SK-N-SH (cell line): ENCODE measurements at regions not wholly inside any gene's neighbourhood (a gene's known extent, or its start where the extent isn't known, plus 50 kb on each side); places are given as distances from the start of the nearest gene placed in this dataset.

Source experiments
- CTCF ChIA-PET: fragments of 300-600, 350-600 bp; formaldehyde crosslinking; extraction: SDS; loops from one replicate; lab custom pipeline; 2021; lab: Yijun Ruan, JAX
- POLR2A ChIA-PET: fragments of 350-600 bp; sonication (Branson Sonifier 250); formaldehyde crosslinking; extraction: SDS; loops from one replicate; lab custom pipeline; 2020; ENCODE audit warnings: antibody characterized with exemption, inconsistent platforms; lab: Yijun Ruan, JAX
- DNase-seq: peaks from one replicate; pipeline ENCODE4 v3.0.0; 2012
- H2AFZ ChIP-seq: fragments of 200-600 bp; sonication (generic); 2 replicates; pipeline ENCODE4 v1.8.1; 2016; ENCODE audit warnings: antibody characterized with exemption, mild to moderate bottlenecking, low read depth
- H3F3A ChIP-seq: fragments of 200-600 bp; sonication (generic); replicated peaks from 2 replicates; pipeline ENCODE3; 2016; ENCODE audit warnings: antibody characterized with exemption, mild to moderate bottlenecking; ENCODE audit not compliant: insufficient read depth
- H3K27ac ChIP-seq, 2 experiments: fragments of 200-500 bp in 1 of 2; fragments of 200-600 bp in 1 of 2; sonication (Bioruptor generic) in 1 of 2; sonication (generic), shearing (Covaris generic) in 1 of 2; 2 replicates each; pipeline versions ENCODE4 v1.5.1 to v1.6.1; 2014 to 2016; ENCODE audit warnings: low read depth in 2 of 2, inconsistent platforms in 1 of 2, low read length in 1 of 2, mild to moderate bottlenecking in 1 of 2, mixed read lengths in 1 of 2
- H3K27me3 ChIP-seq: fragments of 200-600 bp; sonication (generic), shearing (Covaris generic); 2 replicates; pipeline ENCODE4 v1.6.1; 2016; ENCODE audit warnings: mixed run types; ENCODE audit not compliant: insufficient read depth
- H3K36me3 ChIP-seq, 2 experiments: fragments of 200-500 bp in 1 of 2; fragments of 200-600 bp in 1 of 2; sonication (Bioruptor generic) in 1 of 2; sonication (generic) in 1 of 2; replicated peaks in 1 of 2; 2 replicates each; pipeline versions ENCODE3 to v1.5.1; 2014 to 2016; ENCODE audit warnings: low read length in 1 of 2, mild to moderate bottlenecking in 1 of 2; ENCODE audit not compliant: insufficient read depth in 2 of 2, control insufficient read depth in 1 of 2
- H3K4me1 ChIP-seq, 2 experiments: fragments of 200-500 bp in 1 of 2; fragments of 200-600 bp in 1 of 2; sonication (Bioruptor generic) in 1 of 2; sonication (generic), shearing (Covaris generic) in 1 of 2; 2 replicates each; pipeline versions ENCODE4 v1.5.1 to v1.6.1; 2014 to 2016; ENCODE audit warnings: low read depth in 1 of 2, low read length in 1 of 2, mixed run types in 1 of 2; ENCODE audit not compliant: insufficient read depth in 2 of 2, control insufficient read depth in 1 of 2
- H3K4me2 ChIP-seq: fragments of 200-600 bp; sonication (generic), shearing (Covaris generic); 2 replicates; pipeline ENCODE4 v1.6.1; 2017; ENCODE audit warnings: mixed run types
- H3K4me3 ChIP-seq, 2 experiments: fragments of 200-500 bp in 1 of 2; fragments of 200-600 bp in 1 of 2; sonication (Bioruptor generic) in 1 of 2; sonication (generic), shearing (Covaris generic) in 1 of 2; 2 replicates each; pipeline versions ENCODE4 v1.5.1 to v1.8.1; 2014 to 2016; ENCODE audit warnings: low read depth in 2 of 2, inconsistent platforms in 1 of 2, low read length in 1 of 2, mild to moderate bottlenecking in 1 of 2, mixed read lengths in 1 of 2, moderate library complexity in 1 of 2
- H3K79me2 ChIP-seq: fragments of 200-600 bp; sonication (generic); 2 replicates; pipeline ENCODE4 v1.8.1; 2017; ENCODE audit warnings: mild to moderate bottlenecking; ENCODE audit not compliant: insufficient read depth
- H3K9ac ChIP-seq: fragments of 200-600 bp; sonication (generic); 2 replicates; pipeline ENCODE4 v1.6.1; 2017; ENCODE audit warnings: mixed run types
- H3K9me2 ChIP-seq: fragments of 200-600 bp; sonication (generic); 2 replicates; pipeline ENCODE4 v1.6.1; 2017; ENCODE audit warnings: mixed run types
- H3K9me3 ChIP-seq: fragments of 200-600 bp; sonication (generic); 2 replicates; pipeline ENCODE4 v1.6.1; 2017; ENCODE audit warnings: mixed run types, mild to moderate bottlenecking, moderate library complexity
- H4K20me1 ChIP-seq: fragments of 200-600 bp; sonication (generic); 2 replicates; pipeline ENCODE4 v1.6.1; 2017; ENCODE audit warnings: mild to moderate bottlenecking, mixed run types; ENCODE audit not compliant: insufficient read depth
- CTCF ChIP-seq: fragments of 200-600 bp; sonication (generic); IDR thresholded peaks from 2 replicates; pipeline ENCODE4 v1.6.1; 2017; ENCODE audit warnings: antibody characterized with exemption, mild to moderate bottlenecking, moderate library complexity
- ELF1 ChIP-seq: IDR thresholded peaks from 2 replicates; pipeline ENCODE4 v1.4.0; 2012
- EZH2phosphoT487 ChIP-seq: fragments of 200-600 bp; sonication (generic); IDR thresholded peaks from 2 replicates; pipeline ENCODE4 v1.6.1; 2017; ENCODE audit warnings: low read depth, mixed run types, mild to moderate bottlenecking, antibody characterized with exemption, moderate library complexity, borderline replicate concordance
- FOSL2 ChIP-seq: IDR thresholded peaks from 2 replicates; pipeline ENCODE4 v1.4.0; 2012; ENCODE audit warnings: low read depth, mild to moderate bottlenecking, moderate library complexity, borderline replicate concordance
- GABPA ChIP-seq: IDR thresholded peaks from 2 replicates; pipeline ENCODE4 v1.4.0; 2012; ENCODE audit warnings: low read depth, mild to moderate bottlenecking
- GATA2 ChIP-seq: sonication (generic); formaldehyde crosslinking; IDR thresholded peaks from 2 replicates; pipeline ENCODE4 v1.5.0; 2020; ENCODE audit warnings: mild to moderate bottlenecking, missing genetic modification reagents
- MAX ChIP-seq: IDR thresholded peaks from 2 replicates; pipeline ENCODE4 v1.4.0; 2012; ENCODE audit warnings: low read depth
- NFIC ChIP-seq: IDR thresholded peaks from 2 replicates; pipeline ENCODE4 v1.4.0; 2012; ENCODE audit warnings: borderline replicate concordance
- NRF1 ChIP-seq: IDR thresholded peaks from 2 replicates; pipeline ENCODE4 v1.6.1; 2012; ENCODE audit warnings: low read depth, mild to moderate bottlenecking, low read length
- PBX3 ChIP-seq: IDR thresholded peaks from 2 replicates; pipeline ENCODE4; 2012
- RAD21 ChIP-seq: IDR thresholded peaks from 2 replicates; pipeline ENCODE4 v1.6.1; 2012; ENCODE audit warnings: mild to moderate bottlenecking, low read length
- RCOR1 ChIP-seq: fragments of 150-350 bp; IDR thresholded peaks from 2 replicates; pipeline ENCODE4 v1.6.1; 2017; ENCODE audit warnings: antibody characterized with exemption, low read length
- RFX5 ChIP-seq: IDR thresholded peaks from 2 replicates; pipeline ENCODE4 v1.6.1; 2012; ENCODE audit warnings: mild to moderate bottlenecking, improper control_type of control experiment, low read length
- RXRA ChIP-seq: IDR thresholded peaks from 2 replicates; pipeline ENCODE4 v1.4.0; 2012; ENCODE audit warnings: low read depth, mild to moderate bottlenecking, borderline replicate concordance
- SIN3A ChIP-seq: IDR thresholded peaks from 2 replicates; pipeline ENCODE4 v1.6.1; 2012; ENCODE audit warnings: low read depth, mild to moderate bottlenecking, low read length, moderate library complexity, borderline replicate concordance
- TEAD4 ChIP-seq: IDR thresholded peaks from 2 replicates; pipeline ENCODE4 v1.4.0; 2012; ENCODE audit warnings: mild to moderate bottlenecking, borderline replicate concordance; ENCODE audit not compliant: insufficient read depth
- USF1 ChIP-seq: IDR thresholded peaks from 2 replicates; pipeline ENCODE4 v1.4.0; 2012; ENCODE audit warnings: low read depth, borderline replicate concordance
- YY1 ChIP-seq: IDR thresholded peaks from 2 replicates; pipeline ENCODE4 v1.4.0; 2012; ENCODE audit warnings: low read depth, mild to moderate bottlenecking
- ZBTB33 ChIP-seq: IDR thresholded peaks from 2 replicates; pipeline ENCODE4 v1.4.0; 2012; ENCODE audit warnings: low read depth, borderline replicate concordance
- WGBS: methylation state at CpG from one replicate; pipeline ENCODE4 v1.1.6; 2017; ENCODE audit warnings: low lambda C conversion rate; 5-methylcytosine and 5-hydroxymethylcytosine counted together
- TF ChIP-seq, protein P1 (sequence below): fragments of 150-350 bp; IDR thresholded peaks from 2 replicates; pipeline ENCODE4 v1.6.1; 2016; ENCODE audit warnings: mild to moderate bottlenecking, low read depth, low read length
- TF ChIP-seq, protein P2 (sequence below): fragments of 150-350 bp; IDR thresholded peaks from 2 replicates; pipeline ENCODE4 v1.6.1; 2017; ENCODE audit warnings: antibody characterized with exemption, low read length, low read depth, borderline replicate concordance

DNA sequence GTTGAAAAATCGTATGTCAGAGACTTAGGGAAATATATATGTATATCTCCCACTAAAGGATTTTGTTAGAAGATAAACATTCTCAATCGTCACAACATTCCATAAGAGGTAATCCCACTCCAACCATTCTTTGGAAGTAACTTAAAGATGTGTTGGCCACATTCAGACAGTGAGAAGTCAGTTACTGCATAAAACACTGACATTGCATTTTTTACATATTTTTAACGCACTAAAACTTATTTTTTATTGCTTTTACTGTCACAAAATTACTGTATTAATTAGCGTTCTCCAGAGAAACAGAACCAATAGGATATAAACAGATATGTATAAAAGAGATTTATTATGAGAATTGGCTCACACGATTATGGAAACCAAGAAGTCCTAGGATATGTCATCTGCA, 74.3 kb upstream of the VGLL2 start:
- ChIA-PET CTCF (no interaction called here), POLR2A (no interaction called here)
- under 1% methylated on average over 5 of the region's 5 CpGs for WGBS
- Histone ChIP-seq H3K9me3 (no peaks in the 10 kb centered on the region), H3K36me3 (no peaks in the 10 kb centered on the region), H3K27me3 (no peaks in the 10 kb centered on the region), H3K9me2 (no peaks in the 10 kb centered on the region; the same call in 1 of the 2 replicates), H3K4me1 (no peaks in the 10 kb centered on the region), H3K79me2 (no peaks in the 10 kb centered on the region), H3K27ac (no peak overlapping the region), H4K20me1 (no peaks in the 10 kb centered on the region), H3F3A (no peaks in the 10 kb centered on the region), H2AFZ (no peak overlapping the region), H3K4me3 (no peak overlapping the region), H3K9ac (no peak overlapping the region), H3K4me2 (no peak overlapping the region)
- TF ChIP-seq NRF1 (no peak), YY1 (no peak), RAD21 (no peak), FOSL2 (no peak), RCOR1 (no peak), USF1 (no peak), RXRA (no peak), MAX (no peak), EZH2phosphoT487 (no peak), GATA2 (no peak)
- TF ChIP-seq, protein P1, sequence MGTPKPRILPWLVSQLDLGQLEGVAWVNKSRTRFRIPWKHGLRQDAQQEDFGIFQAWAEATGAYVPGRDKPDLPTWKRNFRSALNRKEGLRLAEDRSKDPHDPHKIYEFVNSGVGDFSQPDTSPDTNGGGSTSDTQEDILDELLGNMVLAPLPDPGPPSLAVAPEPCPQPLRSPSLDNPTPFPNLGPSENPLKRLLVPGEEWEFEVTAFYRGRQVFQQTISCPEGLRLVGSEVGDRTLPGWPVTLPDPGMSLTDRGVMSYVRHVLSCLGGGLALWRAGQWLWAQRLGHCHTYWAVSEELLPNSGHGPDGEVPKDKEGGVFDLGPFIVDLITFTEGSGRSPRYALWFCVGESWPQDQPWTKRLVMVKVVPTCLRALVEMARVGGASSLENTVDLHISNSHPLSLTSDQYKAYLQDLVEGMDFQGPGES, result no peak
- no peak for DNase-seq

DNA sequence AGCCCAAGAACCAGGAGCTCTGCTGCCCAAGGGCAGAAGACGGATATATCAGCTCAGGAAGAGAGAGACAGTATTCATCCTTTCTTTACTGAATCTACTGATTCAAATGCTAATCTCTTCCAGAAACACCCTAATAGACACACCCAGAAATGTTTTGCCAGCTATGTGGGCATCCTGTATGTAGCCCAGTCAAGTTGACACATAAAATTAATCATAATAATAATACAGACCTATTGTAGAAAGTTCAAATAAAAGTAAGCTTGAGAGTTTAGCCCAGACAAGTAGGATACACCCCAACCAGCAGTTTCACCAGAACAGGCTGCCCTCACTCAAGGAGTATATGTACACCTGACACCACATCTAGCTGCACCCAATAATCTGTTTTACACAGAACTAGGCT, 73.9 kb upstream of the VGLL2 start:
- DNase-seq, result no peak
- Histone ChIP-seq H3K9me3 (no peaks in the 10 kb centered on the region), H3K9ac (no peak overlapping the region), H3K36me3 (no peaks in the 10 kb centered on the region), H3K9me2 (no peaks in the 10 kb centered on the region; the same call in 1 of the 2 replicates), H3F3A (no peaks in the 10 kb centered on the region), H3K27me3 (no peaks in the 10 kb centered on the region), H3K4me3 (no peak overlapping the region), H3K4me1 (no peaks in the 10 kb centered on the region), H3K4me2 (no peak overlapping the region), H3K79me2 (no peaks in the 10 kb centered on the region), H3K27ac (no peak overlapping the region), H4K20me1 (no peaks in the 10 kb centered on the region), H2AFZ (no peak overlapping the region)
- POLR2A ChIA-PET, result no interaction called here
- CTCF ChIA-PET, result no interaction called here
- 13% methylated on average over 1 of the region's 1 CpG for WGBS
- no peak for TF ChIP-seq SIN3A
- no peak for TF ChIP-seq MAX
- no peak for TF ChIP-seq ELF1
- no peak for TF ChIP-seq CTCF
- no peak for TF ChIP-seq ZBTB33
- TF ChIP-seq GABPA, result no peak
- no peak for TF ChIP-seq EZH2phosphoT487
- TF ChIP-seq, protein P2, sequence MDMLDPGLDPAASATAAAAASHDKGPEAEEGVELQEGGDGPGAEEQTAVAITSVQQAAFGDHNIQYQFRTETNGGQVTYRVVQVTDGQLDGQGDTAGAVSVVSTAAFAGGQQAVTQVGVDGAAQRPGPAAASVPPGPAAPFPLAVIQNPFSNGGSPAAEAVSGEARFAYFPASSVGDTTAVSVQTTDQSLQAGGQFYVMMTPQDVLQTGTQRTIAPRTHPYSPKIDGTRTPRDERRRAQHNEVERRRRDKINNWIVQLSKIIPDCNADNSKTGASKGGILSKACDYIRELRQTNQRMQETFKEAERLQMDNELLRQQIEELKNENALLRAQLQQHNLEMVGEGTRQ, result no peak
- no peak for TF ChIP-seq NFIC
- no peak for TF ChIP-seq NRF1
- no peak for TF ChIP-seq TEAD4
- no peak for TF ChIP-seq RFX5
- TF ChIP-seq PBX3, result no peak
